DMS53 treated with DMSO at 0.1 percent for 48 hours (cell line): ENCODE measurements at regions not wholly inside any gene's neighbourhood (a gene's known extent, or its start where the extent isn't known, plus 50 kb on each side); places are given as distances from the start of the nearest gene placed in this dataset.
"Not testable (repeated sequence)": the region's sequence is repeated elsewhere in the genome, so short reads cannot be mapped to it uniquely, and the experiment has no call there.

Experiments used
- DNase-seq: peaks from one replicate; lab custom pipeline; 2025; ENCODE audit not compliant: unreplicated experiment; lab: John Stamatoyannopoulos, UW

- DNase-seq = no peak
Observed at GRCh38 chr5:118491351-118491750, 497.0 kb downstream of the DTWD2 start.

- no peak for DNase-seq
Observed at GRCh38 chr5:118486647-118487225, 501.6 kb downstream of the DTWD2 start.

- no peak for DNase-seq
Observed at GRCh38 chr5:118479285-118479684, 509.1 kb downstream of the DTWD2 start.

DNA sequence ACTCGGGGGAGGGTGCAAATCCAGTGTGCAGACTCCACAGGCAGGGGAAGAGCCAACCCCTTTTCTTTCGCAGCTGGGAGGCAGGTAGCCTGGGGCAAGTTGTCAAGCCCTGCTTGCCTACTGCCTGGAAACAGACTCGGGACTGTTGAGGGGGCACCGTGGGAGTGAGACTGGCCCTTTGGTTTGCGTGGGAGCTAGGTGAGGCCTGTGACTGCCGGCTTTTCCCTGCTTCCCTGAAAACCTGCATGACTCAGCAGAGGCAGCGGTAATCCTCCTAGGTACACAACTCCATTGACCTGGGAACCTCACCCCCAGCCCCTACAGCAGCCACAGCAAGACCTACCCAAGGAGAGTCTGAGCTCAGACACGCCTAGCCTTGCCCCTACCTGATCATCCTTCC lies 509.5 kb downstream of the DTWD2 start:
- no peak for DNase-seq

DNA sequence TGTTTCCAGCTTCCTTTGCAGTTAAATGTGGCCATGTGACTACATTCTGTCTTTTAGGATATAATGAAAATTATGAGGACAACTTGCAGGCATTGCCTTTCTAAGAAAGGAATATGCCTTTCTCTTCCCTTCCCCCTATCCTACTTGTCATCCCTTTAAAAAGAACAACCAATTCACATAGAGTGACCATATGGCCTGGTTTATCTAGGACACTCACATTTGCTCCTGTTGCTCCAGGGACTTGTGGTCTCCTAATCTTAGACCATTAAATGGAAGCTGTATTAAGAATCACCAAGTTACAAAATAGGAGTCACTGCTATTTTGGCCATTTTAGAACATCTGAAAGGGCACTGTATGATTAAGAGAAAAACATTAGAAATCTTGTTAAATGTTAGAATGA lies 520.3 kb downstream of the DTWD2 start:
- no peak for DNase-seq

DNA sequence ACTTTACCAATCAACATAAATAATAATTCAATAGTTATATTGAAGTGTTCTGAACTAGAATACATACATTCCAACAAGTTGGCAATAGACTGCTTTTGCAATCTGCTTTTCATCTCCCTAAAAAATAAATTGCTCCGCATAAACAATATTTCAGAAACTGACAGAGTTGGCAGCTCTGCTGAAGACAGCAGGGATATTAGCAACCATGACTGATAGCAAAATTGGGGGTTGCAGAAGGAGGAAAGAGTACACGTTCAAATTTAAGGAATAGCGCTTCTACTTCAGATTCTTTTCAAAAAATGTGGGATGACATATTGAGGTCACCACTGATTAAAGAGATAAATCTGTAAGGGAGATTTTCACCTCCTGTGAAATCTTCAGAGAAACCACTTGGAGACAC lies 521.2 kb downstream of the DTWD2 start:
- DNase-seq = no peak

- DNase-seq = no peak
Observed at GRCh38 chr5:118466418-118466817, 521.9 kb downstream of the DTWD2 start.

GRCh38 chr5:118462276-118462675 lies 526.1 kb downstream of the DTWD2 start:
- DNase-seq = not testable (repeated sequence)

GRCh38 chr5:118461436-118461835 lies 526.9 kb downstream of the DTWD2 start:
- DNase-seq = no peak

GRCh38 chr5:118459490-118459889 lies 528.9 kb downstream of the DTWD2 start:
- no peak for DNase-seq

- DNase-seq = no peak
Observed at GRCh38 chr5:118456085-118456484, 532.3 kb downstream of the DTWD2 start.

GRCh38 chr5:118451697-118452247 lies 536.6 kb downstream of the DTWD2 start:
- DNase-seq = no peak

- no peak for DNase-seq
Observed at GRCh38 chr5:118450554-118451332, 537.6 kb downstream of the DTWD2 start.

GRCh38 chr5:118447350-118447749 lies 541.0 kb downstream of the DTWD2 start:
- DNase-seq = no peak

- no peak for DNase-seq
Observed at GRCh38 chr5:118441956-118442355, 546.4 kb downstream of the DTWD2 start.

DNA sequence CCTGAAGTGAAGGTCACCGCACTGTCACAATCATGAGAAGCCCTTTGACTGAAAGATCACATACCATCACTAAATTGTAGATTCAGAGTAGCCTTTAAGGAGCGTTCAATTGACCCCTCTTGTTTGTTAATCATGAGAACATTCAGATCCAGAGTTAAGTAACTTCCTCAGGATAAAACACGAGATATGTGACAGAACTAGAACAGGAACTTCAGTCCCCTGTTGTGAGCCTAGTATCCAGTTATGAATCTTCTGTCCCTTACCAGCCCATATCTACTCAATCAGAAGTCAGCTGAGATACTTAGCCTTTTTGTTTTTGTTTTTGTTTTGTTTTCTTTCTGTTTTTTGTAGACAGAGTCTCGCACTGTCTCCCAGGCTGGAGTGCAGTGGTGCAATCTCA lies 547.3 kb downstream of the DTWD2 start:
- DNase-seq = no peak

- DNase-seq = no peak
Observed at GRCh38 chr5:118440496-118440895, 547.9 kb downstream of the DTWD2 start.

- no peak for DNase-seq
Observed at GRCh38 chr5:118439831-118440230, 548.5 kb downstream of the DTWD2 start.

DNA sequence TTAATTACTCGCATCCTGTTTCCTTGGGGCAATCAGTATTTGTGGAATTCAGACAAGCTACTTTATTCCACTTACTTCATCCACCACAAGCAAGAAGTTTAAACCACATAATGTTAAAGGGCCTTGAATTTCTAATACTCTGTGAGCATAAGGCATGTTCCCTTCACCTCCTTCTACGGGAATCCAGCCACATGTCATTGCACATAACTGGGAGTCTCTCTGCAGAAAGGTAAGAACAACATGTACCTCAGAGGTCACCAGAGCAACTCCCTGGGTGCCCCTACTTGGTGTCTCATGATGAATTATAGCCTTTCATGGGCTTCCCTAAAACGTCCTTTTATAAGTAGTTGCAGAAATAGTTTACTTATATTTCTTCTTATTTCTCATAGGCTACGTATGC lies 553.2 kb downstream of the DTWD2 start:
- no peak for DNase-seq

DNA sequence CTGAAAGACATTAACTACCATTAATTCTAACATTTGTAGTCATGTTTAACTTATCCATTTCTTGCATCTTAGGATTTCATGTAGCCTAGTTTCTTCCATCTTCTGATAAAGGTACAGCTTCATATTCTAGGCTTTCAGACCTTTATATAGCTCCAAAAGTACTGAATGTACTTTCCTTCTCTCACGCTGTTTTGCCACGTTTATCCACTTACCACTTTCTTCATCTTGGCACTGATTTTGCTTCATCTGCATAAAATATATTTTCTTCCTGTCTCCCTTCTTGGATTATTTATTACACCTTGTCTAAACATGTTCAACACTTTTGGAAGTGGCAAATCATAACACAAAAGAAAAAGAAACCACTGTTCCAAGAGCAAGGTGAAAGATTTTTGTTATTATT lies 553.8 kb downstream of the DTWD2 start:
- no peak for DNase-seq

DNA sequence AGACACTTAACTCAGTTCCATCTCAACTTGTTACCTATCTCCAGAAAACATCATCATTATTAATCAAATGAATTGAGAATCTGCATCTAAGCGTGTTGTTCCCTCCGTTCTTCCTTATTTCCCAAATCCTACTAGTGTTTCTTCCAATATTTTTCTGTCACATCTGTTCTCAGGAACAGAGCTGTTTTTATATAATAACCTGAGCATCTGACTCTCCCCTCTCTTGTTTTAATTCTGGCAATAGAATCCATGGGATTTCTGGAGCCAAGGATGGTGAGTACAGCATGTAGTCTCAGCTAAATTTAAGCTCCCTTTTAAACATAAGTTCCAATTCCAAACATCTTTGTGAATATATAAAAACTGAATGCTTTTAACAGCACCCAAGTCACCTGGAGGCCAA lies 558.3 kb downstream of the DTWD2 start:
- no peak for DNase-seq

DNA sequence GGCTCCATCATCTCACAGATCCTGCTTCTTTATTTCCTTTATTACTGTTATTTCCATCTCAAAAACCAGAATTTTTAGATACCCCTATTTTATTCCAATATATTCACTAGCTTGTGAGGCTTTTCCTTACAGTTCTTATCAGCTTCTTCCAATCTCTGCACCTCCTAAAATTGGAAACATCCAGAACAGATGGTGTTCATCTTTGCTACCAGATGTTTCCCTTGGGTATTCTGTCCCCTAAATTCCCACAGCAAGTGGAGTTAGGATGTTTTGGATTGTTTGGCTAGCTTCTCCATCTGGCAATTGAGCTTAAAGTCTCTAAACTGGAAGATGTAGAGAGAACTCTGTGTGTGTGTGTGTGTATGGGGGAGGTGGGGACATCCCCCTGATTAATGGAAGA lies 580.4 kb downstream of the DTWD2 start:
- no peak for DNase-seq

- DNase-seq = no peak
Observed at GRCh38 chr5:118405650-118406061, 582.7 kb downstream of the DTWD2 start.
